Naive thymus-derived CD4-positive, alpha-beta T cell (primary cell): ENCODE measurements at regions not wholly inside any gene's neighbourhood (a gene's known extent, or its start where the extent isn't known, plus 50 kb on each side); places are given as distances from the start of the nearest gene placed in this dataset.
A peak's percentile ranks its signal among the peaks of the same experiment; 100 is the strongest.

ENCODE experiments used
- ATAC-seq: fragments of 150-1000 bp; cut with Tn5 transposase; 2 replicates; pipeline ENCODE4 v1.10.0; 2021; ENCODE audit warnings: mild to moderate bottlenecking, moderate library complexity
- CTCF ChIA-PET: fragments of 350-600 bp; sonication (Branson Sonifier 250); formaldehyde crosslinking; loops from one replicate; lab custom pipeline; 2021; ENCODE audit warnings: antibody characterized with exemption; lab: Charles Lee
- POLR2A ChIA-PET: fragments of 350-600 bp; sonication (Branson Sonifier 250); formaldehyde crosslinking; loops from one replicate; lab custom pipeline; 2021; ENCODE audit warnings: antibody characterized with exemption, inconsistent platforms; lab: Charles Lee
- DNase-seq, 9 donors: peaks; one replicate each; pipeline versions ENCODE4 v3.0.0 to v3.0.0-alpha.2; 2020 to 2022; ENCODE audit warnings: mixed read lengths in 1 of 9
- H3K27ac ChIP-seq: one replicate; pipeline ENCODE4 v1.7.0; 2013; ENCODE audit warnings: mild to moderate bottlenecking, low read depth, low read length, moderate library complexity
- H3K27me3 ChIP-seq, 2 donors: one replicate each; pipeline ENCODE4 v1.7.0; 2013; ENCODE audit warnings: low read length in 2 of 2, mild to moderate bottlenecking in 2 of 2, moderate library complexity in 2 of 2; ENCODE audit not compliant: control insufficient read depth in 2 of 2, insufficient read depth in 2 of 2
- H3K36me3 ChIP-seq, 3 experiments: 1 replicate in 2 of 3; 2 replicates in 1 of 3; pipeline ENCODE4 v1.7.0; 2013; ENCODE audit warnings: low read length in 3 of 3, mild to moderate bottlenecking in 3 of 3, moderate library complexity in 1 of 3; ENCODE audit not compliant: insufficient read depth in 3 of 3, control insufficient read depth in 2 of 3
- H3K4me1 ChIP-seq, 2 donors: one replicate each; pipeline ENCODE4 v1.7.0; 2013; ENCODE audit warnings: low read length in 2 of 2, mild to moderate bottlenecking in 2 of 2, moderate library complexity in 1 of 2; ENCODE audit not compliant: control insufficient read depth in 2 of 2, insufficient read depth in 2 of 2
- H3K4me3 ChIP-seq: 2 replicates; pipeline ENCODE4 v1.7.0; 2013; ENCODE audit warnings: mild to moderate bottlenecking, low read length
- H3K9me3 ChIP-seq, 3 experiments: 1 replicate in 2 of 3; 2 replicates in 1 of 3; pipeline ENCODE4 v1.7.0; 2013; ENCODE audit warnings: low read length in 3 of 3; ENCODE audit not compliant: control insufficient read depth in 2 of 3
- H3K27ac Mint-ChIP-seq, 9 donors: one replicate each; pipeline ENCODE4 v1.8.0; 2020 to 2022; ENCODE audit warnings: mixed read lengths in 9 of 9, mild to moderate bottlenecking in 8 of 9, moderate library complexity in 5 of 9, inconsistent platforms in 2 of 9
- H3K27me3 Mint-ChIP-seq, 5 donors: one replicate each; pipeline ENCODE4 v1.8.0; 2021 to 2022; ENCODE audit warnings: mixed read lengths in 5 of 5, mild to moderate bottlenecking in 1 of 5
- H3K36me3 Mint-ChIP-seq, 5 donors: one replicate each; pipeline ENCODE4 v1.8.0; 2020 to 2022; ENCODE audit warnings: mixed read lengths in 5 of 5, mild to moderate bottlenecking in 3 of 5, inconsistent platforms in 1 of 5
- H3K4me1 Mint-ChIP-seq, 7 donors: one replicate each; pipeline ENCODE4 v1.8.0; 2020 to 2022; ENCODE audit warnings: mixed read lengths in 7 of 7, mild to moderate bottlenecking in 3 of 7, inconsistent platforms in 1 of 7
- H3K4me3 Mint-ChIP-seq, 10 donors: one replicate each; pipeline ENCODE4 v1.8.0; 2020 to 2022; ENCODE audit warnings: mild to moderate bottlenecking in 10 of 10, mixed read lengths in 10 of 10, moderate library complexity in 6 of 10, inconsistent platforms in 2 of 10
- H3K9me3 Mint-ChIP-seq, 11 donors: one replicate each; pipeline ENCODE4 v1.8.0; 2020 to 2022; ENCODE audit warnings: mixed read lengths in 11 of 11, mild to moderate bottlenecking in 4 of 11, inconsistent platforms in 1 of 11, moderate library complexity in 1 of 11
- intact Hi-C, 2 donors: fragments of 100-400 bp; cut with micrococcal nuclease; formaldehyde crosslinking; loops; one replicate each; pipeline ENCODE4 v1.15.1; 2023

DNA sequence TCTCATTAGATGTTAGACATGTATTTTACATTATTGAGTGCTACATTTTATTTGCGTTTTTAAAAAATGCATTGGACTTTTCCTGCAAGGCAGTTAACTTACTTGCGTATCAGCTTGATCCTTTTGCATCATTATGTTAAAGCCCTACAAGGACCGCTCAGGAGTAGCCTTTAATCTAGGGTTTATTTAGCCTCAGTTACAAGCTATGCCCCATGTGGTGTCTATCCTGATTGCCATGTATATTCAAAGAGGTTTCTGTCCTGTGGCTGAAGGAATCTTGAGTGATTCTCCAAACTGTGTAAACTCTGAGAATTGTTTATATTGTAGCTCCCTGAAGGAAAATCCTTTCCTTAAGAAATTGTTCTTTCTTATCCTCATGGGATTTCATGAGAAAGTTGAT, 821.8 kb upstream of the AGA start:
- no peak for DNase-seq
- POLR2A ChIA-PET, result no interaction called here
- Mint-ChIP-seq H3K4me1 (no peaks in the 10 kb centered on the region), H3K4me3 (no peak overlapping the region), H3K27me3 (no peaks in the 10 kb centered on the region), H3K27ac (no peak overlapping the region), H3K36me3 (no peaks in the 10 kb centered on the region), H3K9me3 (peaks cover 0 to 26% (median 0%) of the 10 kb centered on the region in 11 donors)
- Histone ChIP-seq H3K27me3 (no peaks in the 10 kb centered on the region), H3K4me3 (no peak overlapping the region), H3K27ac (no peak overlapping the region), H3K4me1 (no peaks in the 10 kb centered on the region), H3K9me3 (no peaks in the 10 kb centered on the region), H3K36me3 (no peaks in the 10 kb centered on the region)
- CTCF ChIA-PET, result no interaction called here
- no peak for ATAC-seq
- intact Hi-C loops, result no loop called here

DNA sequence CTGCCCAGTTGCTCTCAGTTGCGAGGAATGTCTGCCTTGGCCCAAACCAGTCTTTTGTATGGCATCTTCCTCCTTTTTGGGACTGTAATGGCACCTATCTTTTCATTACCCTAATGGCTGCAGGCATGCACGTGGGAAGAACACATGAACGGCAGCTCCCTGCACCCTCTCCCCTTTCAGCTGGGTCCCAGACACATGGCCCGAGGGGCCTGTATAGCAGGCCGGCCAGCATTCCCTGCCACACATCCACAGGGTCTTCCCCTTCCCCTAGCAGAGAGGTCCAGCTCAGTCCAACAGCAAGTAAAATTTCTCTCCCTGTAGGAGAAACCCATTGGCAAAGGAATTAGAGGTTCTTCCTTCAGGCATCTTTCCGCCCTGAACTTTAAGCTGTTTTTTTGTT, 829.1 kb upstream of the AGA start:
- peaks cover 0 to 24% (median 5%) of the 10 kb centered on the region in 11 donors for H3K9me3 Mint-ChIP-seq
- ATAC-seq (no peak), DNase-seq (no peak)
- Histone ChIP-seq H3K9me3 (no peaks in the 10 kb centered on the region), H3K4me3 (no peak overlapping the region), H3K4me1 (no peaks in the 10 kb centered on the region), H3K27ac (no peak overlapping the region), H3K27me3 (no peaks in the 10 kb centered on the region), H3K36me3 (no peaks in the 10 kb centered on the region)
- no peak overlapping the region for H3K4me3 Mint-ChIP-seq
- ChIA-PET CTCF (no interaction called here), POLR2A (no interaction called here)
- H3K36me3 Mint-ChIP-seq, result peaks cover 0 to 4% (median 0%) of the 10 kb centered on the region in 5 donors
- intact Hi-C loops, result no loop called here
- H3K27ac Mint-ChIP-seq, result no peak overlapping the region
- no peaks in the 10 kb centered on the region for H3K4me1 Mint-ChIP-seq
- H3K27me3 Mint-ChIP-seq, result no peaks in the 10 kb centered on the region

DNA sequence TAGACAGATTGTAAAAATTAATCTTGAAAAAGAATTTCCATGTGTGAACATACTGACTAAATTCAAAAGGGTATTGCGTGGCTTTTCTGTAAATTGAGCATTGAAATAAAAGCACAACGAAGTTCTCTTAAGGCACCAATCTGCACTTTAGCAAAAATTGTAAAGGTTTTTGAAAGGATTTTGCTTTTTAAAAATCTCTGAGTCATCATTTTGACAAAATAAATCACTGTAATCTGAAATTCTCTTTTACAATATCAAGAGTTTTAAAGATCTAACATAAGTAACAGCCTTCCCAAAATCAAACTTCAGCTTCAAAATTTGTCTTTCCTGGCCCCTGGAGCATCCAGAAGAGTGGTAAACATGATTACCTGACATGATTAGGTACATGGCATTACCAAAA, 830.9 kb upstream of the AGA start:
- ChIA-PET CTCF (no interaction called here), POLR2A (no interaction called here)
- DNase-seq (no peak), ATAC-seq (no peak)
- peaks cover 0 to 4% (median 0%) of the 10 kb centered on the region in 5 donors for H3K36me3 Mint-ChIP-seq
- H3K4me1 ChIP-seq, result no peaks in the 10 kb centered on the region
- H3K27ac Mint-ChIP-seq, result no peak overlapping the region
- H3K27me3 Mint-ChIP-seq, result no peaks in the 10 kb centered on the region
- no peaks in the 10 kb centered on the region for H3K36me3 ChIP-seq
- no peaks in the 10 kb centered on the region for H3K27me3 ChIP-seq
- H3K27ac ChIP-seq, result no peak overlapping the region
- no peaks in the 10 kb centered on the region for H3K4me1 Mint-ChIP-seq
- no peaks in the 10 kb centered on the region for H3K9me3 ChIP-seq
- peaks cover 0 to 24% (median 4%) of the 10 kb centered on the region in 11 donors for H3K9me3 Mint-ChIP-seq
- no peak overlapping the region for H3K4me3 ChIP-seq
- intact Hi-C loops, result no loop called here
- no peak overlapping the region for H3K4me3 Mint-ChIP-seq

DNA sequence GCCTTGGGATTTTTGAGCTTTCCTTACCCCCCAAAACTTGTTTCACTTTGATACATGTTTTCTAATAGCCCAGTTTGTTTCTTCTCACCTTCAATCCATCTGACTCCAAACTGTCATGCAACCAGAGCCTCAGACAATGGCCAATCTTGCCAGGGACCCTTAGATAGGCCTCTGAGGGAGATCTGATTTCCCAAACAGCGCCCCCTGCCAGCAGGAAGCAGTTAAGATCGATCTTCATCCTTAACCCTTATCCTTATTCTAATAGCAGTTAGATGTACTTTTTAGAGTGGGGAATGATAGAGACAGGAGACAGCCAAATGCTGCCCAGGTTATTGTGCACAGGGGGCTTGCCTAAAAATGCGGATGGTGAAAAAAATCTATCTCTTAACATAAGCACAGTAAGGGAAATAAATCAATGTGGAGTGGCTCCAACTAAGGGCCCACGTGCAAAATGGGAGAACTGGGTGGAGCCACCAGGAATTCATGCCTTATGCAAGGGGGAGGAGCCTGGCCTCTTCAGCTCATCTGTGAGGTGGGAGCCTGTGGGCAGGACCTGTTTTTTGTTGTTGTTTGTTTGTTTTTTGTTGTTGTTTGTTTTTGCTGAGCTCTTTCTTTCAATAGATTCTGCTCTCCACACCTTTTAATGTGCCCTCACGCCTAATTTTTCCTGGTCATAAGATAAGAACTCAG, 833.6 kb upstream of the AGA start:
- no peak overlapping the region for H3K27ac Mint-ChIP-seq
- intact Hi-C loops, result no loop called here

DNA sequence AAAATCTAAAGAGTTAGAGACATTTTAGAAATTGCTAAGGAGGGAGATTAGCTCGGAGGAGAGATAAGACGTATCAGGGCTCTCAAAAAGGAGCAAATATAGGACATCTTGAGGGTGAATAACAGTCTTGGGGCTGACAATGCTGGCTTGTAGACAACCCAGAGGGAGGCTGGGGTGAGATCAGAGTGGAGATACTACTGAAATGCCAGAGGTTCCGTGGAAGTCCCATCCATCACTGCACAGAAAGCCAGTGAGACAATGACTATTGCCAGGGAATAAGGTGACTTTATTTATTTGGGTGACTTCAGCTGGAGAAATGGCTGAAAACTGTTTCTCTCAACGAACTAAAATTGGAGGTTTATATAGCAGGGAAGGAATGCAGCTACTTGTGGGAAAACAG, 838.1 kb upstream of the AGA start:
- CTCF ChIA-PET, result no interaction called here
- Mint-ChIP-seq H3K4me1 (no peaks in the 10 kb centered on the region), H3K27me3 (no peaks in the 10 kb centered on the region), H3K4me3 (no peak overlapping the region), H3K36me3 (peaks cover 0 to 4% (median 0%) of the 10 kb centered on the region in 5 donors), H3K9me3 (peaks cover 0 to 8% (median 5%) of the 10 kb centered on the region in 11 donors), H3K27ac (peak overlapping the region in 1 of 9 donors; percentile 3)
- no peaks in the 10 kb centered on the region for H3K4me1 ChIP-seq
- ATAC-seq (no peak), DNase-seq (no peak)
- intact Hi-C loops, result no loop called here
- H3K36me3 ChIP-seq, result no peaks in the 10 kb centered on the region
- no peaks in the 10 kb centered on the region for H3K27me3 ChIP-seq
- H3K27ac ChIP-seq, result no peak overlapping the region
- POLR2A ChIA-PET, result no interaction called here
- no peak overlapping the region for H3K4me3 ChIP-seq
- H3K9me3 ChIP-seq, result no peaks in the 10 kb centered on the region

More for the DNA sequence above, 833.6 kb upstream of the AGA start:
- no peaks in the 10 kb centered on the region for H3K9me3 ChIP-seq
- H3K36me3 Mint-ChIP-seq, result peaks cover 0 to 4% (median 0%) of the 10 kb centered on the region in 5 donors
- no peak overlapping the region for H3K4me3 ChIP-seq
- POLR2A ChIA-PET, result no interaction called here
- H3K36me3 ChIP-seq, result no peaks in the 10 kb centered on the region
- H3K27me3 Mint-ChIP-seq, result no peaks in the 10 kb centered on the region
- no peak overlapping the region for H3K27ac ChIP-seq
- DNase-seq (no peak), ATAC-seq (no peak)
- peaks cover 0 to 19% (median 5%) of the 10 kb centered on the region in 11 donors for H3K9me3 Mint-ChIP-seq
- H3K4me1 Mint-ChIP-seq, result no peaks in the 10 kb centered on the region
- no peaks in the 10 kb centered on the region for H3K27me3 ChIP-seq
- no peak overlapping the region for H3K4me3 Mint-ChIP-seq
- H3K4me1 ChIP-seq, result no peaks in the 10 kb centered on the region
- CTCF ChIA-PET, result no interaction called here

DNA sequence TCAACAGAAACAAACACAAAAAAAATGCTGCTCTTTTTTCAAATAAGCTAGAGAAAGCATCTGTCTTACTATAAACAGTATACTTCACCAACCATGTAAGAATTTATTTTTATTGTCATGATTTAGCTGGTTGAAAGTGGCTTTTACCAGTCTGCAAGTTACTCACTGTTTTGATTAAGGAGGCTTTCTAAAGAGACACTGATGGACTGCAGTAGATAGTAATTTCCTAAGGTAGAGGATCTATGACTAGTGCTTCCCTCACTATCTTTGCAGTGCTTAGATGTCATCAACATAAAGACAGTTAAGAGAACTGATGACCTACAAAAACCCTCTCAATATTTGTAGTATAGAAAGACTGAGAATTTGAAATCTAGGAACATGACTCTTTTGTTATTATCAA, 846.2 kb upstream of the AGA start:
- no peaks in the 10 kb centered on the region for H3K27me3 Mint-ChIP-seq
- ChIA-PET CTCF (no interaction called here), POLR2A (no interaction called here)
- no peak overlapping the region for H3K27ac Mint-ChIP-seq
- Histone ChIP-seq H3K4me3 (no peak overlapping the region), H3K9me3 (no peaks in the 10 kb centered on the region), H3K36me3 (no peaks in the 10 kb centered on the region), H3K27ac (no peak overlapping the region), H3K4me1 (no peaks in the 10 kb centered on the region), H3K27me3 (no peaks in the 10 kb centered on the region)
- H3K9me3 Mint-ChIP-seq, result peaks cover 0 to 27% (median 7%) of the 10 kb centered on the region in 11 donors
- no peaks in the 10 kb centered on the region for H3K36me3 Mint-ChIP-seq
- H3K4me3 Mint-ChIP-seq, result no peak overlapping the region
- DNase-seq (no peak), ATAC-seq (no peak)
- H3K4me1 Mint-ChIP-seq, result no peaks in the 10 kb centered on the region
- intact Hi-C loops, result no loop called here

DNA sequence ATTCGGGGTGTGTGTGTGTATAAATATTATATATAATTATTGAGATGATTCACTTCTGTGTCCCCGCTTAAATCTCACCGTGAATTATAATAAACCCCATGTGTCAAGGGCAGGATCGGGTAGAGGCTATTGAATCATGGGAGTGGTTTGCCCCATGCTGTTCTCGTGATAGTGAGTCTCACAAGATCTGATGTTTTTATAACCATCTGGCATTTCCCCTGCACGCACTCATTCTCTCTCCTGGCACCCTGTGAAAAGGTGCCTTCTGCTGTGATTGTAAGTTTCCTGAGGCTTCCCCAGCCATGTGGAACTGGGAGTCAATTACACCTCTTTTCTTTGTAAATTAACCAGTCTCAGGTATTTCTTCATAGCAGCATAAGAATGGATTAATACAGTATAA, 851.4 kb upstream of the AGA start:
- Mint-ChIP-seq H3K4me3 (no peak overlapping the region), H3K36me3 (no peaks in the 10 kb centered on the region), H3K4me1 (peaks cover 0 to 1% (median 0%) of the 10 kb centered on the region in 7 donors), H3K27me3 (no peaks in the 10 kb centered on the region), H3K9me3 (peaks cover 0 to 22% (median 5%) of the 10 kb centered on the region in 11 donors), H3K27ac (no peak overlapping the region)
- H3K4me1 ChIP-seq, result no peaks in the 10 kb centered on the region
- no peaks in the 10 kb centered on the region for H3K36me3 ChIP-seq
- intact Hi-C loops, result no loop called here
- no peak overlapping the region for H3K4me3 ChIP-seq
- no peak for ATAC-seq
- CTCF ChIA-PET, result no interaction called here
- DNase-seq, result no peak
- POLR2A ChIA-PET, result no interaction called here
- H3K27me3 ChIP-seq, result no peaks in the 10 kb centered on the region
- no peaks in the 10 kb centered on the region for H3K9me3 ChIP-seq
- no peak overlapping the region for H3K27ac ChIP-seq
